OCI-LY3 (cell line): ENCODE measurements at regions not wholly inside any gene's neighbourhood (a gene's known extent, or its start where the extent isn't known, plus 50 kb on each side); places are given as distances from the start of the nearest gene placed in this dataset.

ENCODE experiments used
- EZH2phosphoT487 ChIP-seq: fragments of 200-600 bp; shearing (Covaris generic); IDR thresholded peaks from 2 replicates; pipeline ENCODE4 v1.6.1; 2018; ENCODE audit warnings: antibody characterized with exemption, mixed run types, low read depth
- TF ChIP-seq, protein P1 (sequence below): fragments of 200-600, 300-600 bp; sonication (generic); IDR thresholded peaks from 2 replicates; pipeline ENCODE4 v1.5.1; 2014; ENCODE audit warnings: antibody characterized with exemption, low read length, low read depth

DNA sequence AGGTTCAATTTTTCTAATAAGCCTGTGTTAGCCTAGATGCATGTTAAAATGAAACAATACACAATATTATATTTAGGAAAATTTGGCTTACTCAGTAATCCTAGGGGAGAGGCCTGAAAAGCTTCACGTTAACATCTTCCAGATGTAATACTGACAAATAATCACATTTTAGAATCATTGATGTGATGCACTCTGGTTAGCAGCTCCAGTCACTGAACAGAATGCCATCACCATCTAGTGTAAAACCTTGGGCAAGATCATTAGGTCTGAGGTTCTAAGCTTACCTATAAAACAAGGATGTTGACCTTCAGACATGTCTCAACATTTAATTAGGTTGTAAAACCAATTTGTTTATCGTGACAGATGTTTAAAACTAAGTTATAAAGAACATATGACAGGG lies 1704.8 kb downstream of the STIM2 start:
- TF ChIP-seq, protein P1, sequence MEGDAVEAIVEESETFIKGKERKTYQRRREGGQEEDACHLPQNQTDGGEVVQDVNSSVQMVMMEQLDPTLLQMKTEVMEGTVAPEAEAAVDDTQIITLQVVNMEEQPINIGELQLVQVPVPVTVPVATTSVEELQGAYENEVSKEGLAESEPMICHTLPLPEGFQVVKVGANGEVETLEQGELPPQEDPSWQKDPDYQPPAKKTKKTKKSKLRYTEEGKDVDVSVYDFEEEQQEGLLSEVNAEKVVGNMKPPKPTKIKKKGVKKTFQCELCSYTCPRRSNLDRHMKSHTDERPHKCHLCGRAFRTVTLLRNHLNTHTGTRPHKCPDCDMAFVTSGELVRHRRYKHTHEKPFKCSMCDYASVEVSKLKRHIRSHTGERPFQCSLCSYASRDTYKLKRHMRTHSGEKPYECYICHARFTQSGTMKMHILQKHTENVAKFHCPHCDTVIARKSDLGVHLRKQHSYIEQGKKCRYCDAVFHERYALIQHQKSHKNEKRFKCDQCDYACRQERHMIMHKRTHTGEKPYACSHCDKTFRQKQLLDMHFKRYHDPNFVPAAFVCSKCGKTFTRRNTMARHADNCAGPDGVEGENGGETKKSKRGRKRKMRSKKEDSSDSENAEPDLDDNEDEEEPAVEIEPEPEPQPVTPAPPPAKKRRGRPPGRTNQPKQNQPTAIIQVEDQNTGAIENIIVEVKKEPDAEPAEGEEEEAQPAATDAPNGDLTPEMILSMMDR: no peak
- no peak for TF ChIP-seq EZH2phosphoT487
